HG02588 (cell line): ENCODE measurements at regions not wholly inside any gene's neighbourhood (a gene's known extent, or its start where the extent isn't known, plus 50 kb on each side); places are given as distances from the start of the nearest gene placed in this dataset.
"Not testable (repeated sequence)": the region's sequence is repeated elsewhere in the genome, so short reads cannot be mapped to it uniquely, and the experiment has no call there.

Experiments used
- ATAC-seq: cut with Tn5 transposase; IDR thresholded peaks from one replicate; pipeline ENCODE4 v1.9.1; 2021; ENCODE audit warnings: mild to moderate bottlenecking, moderate library complexity; ENCODE audit not compliant: unreplicated experiment

DNA sequence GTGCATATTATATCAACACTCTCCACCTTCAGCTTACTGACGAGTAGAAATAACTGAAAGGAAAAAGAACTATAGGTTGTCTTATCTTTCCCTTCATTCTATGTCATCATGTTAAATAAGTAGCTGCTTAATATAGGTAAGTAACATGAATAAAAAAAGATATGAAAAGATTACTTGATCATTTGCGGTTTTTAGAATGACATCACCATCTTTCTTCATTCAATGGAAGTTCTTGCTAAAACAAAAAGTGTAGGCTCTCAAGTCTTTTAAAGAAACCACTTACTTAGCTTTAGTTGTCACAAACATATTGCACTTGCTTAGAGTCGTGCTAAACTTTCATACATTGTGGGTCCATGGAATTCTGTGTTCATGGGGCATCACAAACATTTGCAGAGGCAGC, 331.1 kb upstream of the DEPDC1 start:
- ATAC-seq, result no peak

DNA sequence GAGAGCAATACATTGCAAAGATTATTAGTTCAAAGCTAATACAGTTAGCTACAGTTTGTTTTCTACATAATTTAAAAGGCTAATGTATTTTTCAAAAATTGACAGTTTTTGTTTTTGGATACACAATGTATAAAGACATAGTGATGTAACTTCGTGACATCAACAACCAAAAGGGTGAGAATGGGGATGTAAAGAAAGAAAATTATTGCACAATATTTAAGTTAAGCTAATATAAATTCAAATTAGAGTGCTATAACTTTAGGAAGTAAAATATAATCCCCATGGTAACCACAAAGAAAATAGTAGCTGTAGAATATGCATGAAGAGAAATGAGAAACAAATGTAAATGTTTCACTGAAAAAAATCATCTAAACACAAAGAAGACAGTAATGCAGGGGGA, 334.4 kb upstream of the DEPDC1 start:
- no peak for ATAC-seq

DNA sequence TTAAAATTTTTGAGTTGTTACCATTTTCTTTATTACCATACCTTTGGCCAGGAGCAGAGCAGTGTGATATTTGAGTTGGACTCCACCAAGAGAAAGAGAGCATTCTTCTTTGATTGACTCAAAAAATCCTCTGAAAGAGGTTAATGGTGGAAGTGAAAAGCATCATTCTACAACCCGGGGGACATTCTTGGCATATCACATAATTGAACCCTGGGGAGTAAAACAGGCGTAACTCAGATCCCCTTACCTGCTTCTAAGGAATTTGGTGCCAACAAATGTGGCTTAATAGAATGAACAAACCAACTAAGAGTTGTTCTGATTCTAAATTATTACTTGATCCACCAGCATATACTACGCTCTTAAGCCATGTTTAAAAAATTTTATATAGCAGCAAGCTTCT, 351.1 kb upstream of the DEPDC1 start:
- no peak for ATAC-seq

DNA sequence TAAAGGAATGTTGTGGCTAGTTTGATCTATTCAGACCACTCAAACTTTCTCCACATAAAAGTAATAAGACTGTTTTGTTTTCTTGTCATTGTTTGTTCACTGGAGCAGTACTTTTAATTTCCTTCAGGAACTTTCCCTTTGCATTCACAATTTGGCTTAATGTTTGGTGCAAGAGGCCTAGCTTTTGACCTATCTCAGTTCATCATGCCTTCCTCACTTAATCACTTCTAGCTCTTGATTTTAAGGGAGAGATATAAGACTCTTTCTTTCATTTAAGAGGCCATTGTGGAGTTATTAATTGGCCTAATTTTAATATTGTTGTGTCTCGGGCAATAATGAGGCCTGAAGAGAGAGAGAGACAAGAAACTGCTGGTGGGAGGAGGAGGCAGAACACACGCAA, 371.7 kb upstream of the DEPDC1 start:
- ATAC-seq, result no peak

DNA sequence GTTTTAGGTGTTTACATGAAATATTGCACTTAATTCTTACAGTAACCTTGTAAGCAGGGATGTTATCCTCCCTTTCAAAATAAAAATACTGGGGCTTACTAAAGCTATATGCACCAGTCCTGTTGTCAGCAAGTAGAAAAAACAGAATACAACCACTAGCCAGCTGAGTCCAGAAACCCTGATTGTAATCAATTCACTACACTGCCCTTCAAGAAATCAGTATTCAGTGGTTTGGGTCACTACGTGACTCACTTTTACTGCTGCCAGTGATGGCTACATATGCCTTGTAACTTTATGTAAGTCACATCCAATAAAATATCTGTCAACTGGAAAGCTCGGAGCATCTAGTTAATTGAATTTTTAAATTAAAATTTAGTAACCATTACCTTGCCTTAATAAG, 376.3 kb upstream of the DEPDC1 start:
- ATAC-seq, result no peak

DNA sequence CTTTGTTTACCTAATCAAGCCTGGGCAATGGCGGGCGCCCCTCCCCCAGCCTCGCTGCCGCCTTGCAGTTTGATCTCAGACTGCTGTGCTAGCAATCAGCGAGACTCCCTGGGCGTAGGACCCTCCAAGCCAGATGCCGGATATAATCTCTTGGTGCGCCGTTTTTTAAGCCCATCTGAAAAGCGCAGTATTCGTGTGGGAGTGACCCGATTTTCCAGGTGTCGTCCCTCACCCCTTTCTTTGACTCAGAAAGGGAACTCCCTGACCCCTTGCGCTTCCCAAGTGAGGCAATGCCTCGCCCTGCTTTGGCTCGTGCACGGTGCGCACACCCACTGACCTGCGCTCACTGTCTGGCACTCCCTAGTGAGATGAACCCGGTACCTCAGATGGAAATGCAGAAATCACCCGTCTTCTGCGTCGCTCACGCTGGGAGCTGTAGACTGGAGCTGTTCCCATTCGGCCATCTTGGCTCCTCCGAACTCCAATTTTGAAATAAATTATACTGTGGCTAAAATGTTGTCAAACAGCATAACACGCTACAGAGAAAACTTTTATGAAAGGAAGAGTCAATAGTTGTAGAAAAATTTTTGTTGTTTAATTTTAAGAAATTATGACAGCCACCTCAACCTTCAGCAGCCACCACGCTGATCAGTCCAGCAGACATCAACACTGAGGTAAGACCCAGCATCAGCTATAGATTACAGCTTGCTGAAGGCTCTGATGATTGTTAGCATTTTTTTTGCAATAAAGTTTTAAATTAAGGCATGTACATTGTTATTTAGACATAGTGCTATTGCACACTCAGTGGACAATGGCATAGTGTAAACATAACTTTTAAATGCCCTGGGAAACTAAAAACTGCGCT, 384.7 kb upstream of the DEPDC1 start:
- ATAC-seq, result not testable (repeated sequence)

DNA sequence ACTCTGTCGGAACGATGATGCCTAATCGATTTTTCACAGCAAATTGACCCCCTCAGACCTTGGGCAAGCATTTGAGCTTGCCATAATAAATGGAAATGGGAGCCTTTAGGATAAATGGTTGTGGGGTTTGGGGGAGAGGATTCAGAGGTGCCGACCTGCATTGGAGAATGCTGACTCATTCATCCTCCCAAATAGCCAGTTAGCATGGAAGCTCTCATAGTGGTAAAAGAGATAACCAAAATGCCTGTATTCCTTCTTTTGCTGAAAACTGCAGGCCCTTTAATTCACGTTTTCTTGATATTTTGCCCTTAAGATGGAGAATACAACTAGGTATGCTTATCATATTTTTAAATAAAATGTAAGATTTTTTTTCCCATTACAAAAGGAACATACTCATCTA, 392.6 kb upstream of the DEPDC1 start:
- ATAC-seq, result no peak

DNA sequence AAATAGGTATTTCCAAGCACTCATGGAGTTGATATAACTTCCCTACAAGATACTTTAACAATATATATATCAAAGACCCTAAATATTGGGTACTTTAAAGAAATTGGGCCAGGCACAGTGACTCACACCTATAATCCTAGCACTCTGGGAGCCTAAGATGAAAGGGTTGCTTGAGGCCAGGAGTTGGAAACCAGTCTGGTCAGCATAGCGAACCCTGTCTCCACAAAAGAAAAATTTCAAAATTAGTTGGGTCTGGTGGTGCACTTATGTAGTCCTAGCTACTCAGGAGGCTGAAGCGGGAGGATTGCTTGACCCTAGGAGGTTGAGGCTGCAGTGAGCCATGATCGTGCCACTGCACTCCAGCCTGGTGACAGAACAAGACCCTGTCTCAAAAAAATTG, 393.9 kb upstream of the DEPDC1 start:
- no peak for ATAC-seq

DNA sequence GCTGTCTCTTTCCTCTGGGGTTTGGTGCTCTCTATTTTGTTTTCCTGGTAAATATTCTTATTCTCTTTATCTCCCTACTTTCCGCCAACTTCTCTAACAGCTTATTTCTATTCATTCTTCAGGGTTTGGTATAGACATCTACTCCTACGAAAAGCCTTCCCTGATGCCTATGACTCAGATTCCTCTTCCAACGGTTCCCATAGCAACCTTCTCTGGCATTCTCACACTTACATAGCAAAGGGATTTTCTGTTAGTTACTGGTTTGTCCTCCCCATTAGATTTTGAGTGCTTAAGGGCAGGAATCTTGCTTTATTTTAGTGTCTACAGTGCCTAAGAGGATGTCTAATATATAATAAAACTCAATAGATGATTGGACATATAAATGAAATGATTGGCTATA, 407.6 kb upstream of the DEPDC1 start:
- no peak for ATAC-seq

DNA sequence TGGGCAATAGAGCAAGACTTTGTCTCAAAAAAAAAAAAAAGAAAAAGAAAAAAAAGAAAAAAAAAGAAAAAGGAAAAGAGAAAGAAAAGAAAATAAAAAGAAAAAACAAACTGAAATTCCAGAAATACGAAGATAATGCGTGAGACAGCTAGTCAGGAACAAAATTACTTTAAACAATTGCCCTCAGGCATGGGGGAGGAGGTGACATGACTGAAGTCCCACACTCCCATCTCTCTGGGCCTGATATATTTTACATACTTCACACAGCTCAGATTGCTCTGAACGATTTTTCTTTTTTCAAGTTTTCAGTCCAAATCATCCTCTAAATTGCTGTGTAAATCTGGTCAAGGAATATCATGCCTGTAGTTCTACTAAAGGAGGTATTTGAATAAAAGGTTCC, 409.5 kb upstream of the DEPDC1 start:
- ATAC-seq, result no peak

DNA sequence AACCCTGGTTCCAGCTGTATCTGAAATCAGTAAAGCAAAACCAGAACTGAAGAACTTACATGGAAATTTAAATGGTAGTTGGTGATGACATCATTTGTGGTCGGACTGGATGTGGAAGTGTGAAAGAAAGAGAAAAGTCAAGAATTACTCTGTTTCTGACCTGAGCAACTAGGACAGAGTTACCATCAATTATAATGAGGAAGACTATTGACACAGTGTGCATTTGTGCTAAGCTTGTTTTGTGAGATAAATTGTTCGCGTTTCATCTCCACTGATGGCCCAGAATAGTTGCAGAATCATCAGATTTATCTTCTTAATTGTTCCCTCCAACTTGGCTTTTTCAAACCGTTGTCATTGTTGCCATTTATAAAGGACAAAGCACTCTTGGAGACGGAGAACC, 410.6 kb upstream of the DEPDC1 start:
- no peak for ATAC-seq

DNA sequence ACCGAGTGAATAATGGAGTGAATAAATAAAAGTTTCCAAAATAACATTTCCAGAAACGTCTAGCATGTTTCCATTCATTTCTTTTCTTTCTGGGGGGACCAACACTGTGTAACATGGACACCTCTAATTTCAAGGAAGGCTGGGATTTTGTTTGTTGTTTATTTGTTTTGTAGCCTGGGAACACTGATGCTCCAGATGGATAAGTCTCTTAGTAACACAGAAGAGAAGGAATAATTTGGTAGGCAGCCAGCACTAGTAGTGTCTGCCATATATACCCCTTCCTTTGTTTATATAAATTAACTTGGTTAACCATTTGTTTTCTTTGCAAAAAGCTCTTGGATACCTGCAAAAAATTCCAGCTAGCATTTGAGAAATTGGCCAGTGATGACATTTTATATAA, 411.4 kb upstream of the DEPDC1 start:
- ATAC-seq, result no peak

DNA sequence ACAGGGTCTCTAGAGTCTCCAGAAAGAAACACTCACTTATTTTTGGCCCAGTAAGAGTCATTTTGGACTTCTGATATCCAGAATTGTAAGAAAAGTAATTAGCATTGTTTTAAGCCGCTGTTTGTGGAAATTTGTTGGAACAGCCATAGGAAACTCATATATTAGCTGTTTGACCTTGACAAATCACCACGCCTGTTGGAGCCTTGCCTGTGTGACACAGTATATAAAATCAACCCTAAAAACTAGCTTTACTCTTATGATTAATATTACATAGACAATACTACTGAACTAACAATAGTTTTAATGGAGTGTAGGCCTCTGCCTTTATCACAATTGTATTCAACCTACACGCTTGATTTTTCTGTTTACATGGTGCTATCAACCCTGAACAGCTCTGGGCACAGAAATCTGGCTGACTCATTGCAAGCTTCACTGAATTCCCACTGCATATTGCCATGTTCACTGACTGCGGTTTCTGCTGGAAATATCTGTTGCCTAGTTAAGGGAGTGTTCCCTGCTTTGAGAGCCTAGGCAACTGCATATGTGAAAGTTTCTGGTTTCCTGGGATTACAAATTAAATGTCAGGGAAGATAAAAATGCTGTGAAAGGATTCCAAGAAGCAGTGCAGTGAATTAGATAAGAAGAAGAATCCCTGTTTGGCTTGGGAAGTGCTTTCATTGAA, 419.5 kb upstream of the DEPDC1 start:
- ATAC-seq, result no peak

DNA sequence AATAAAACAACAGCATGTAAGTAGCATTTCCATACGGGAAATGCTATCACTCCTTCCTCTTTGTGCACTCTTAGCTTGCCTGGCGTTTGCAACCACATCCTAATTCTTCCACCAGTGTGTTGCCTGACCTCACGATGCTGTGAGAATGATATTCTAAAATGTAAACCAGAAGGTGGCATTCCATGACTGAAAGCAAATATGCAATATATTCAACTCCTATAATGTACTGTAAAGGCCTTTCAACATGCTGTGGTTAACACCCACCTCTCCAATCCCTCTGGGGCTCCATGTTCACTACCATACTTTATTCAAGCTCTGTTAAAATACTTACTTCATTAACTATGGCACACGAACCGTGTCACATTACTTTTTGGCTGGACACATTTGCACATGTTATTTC, 420.6 kb upstream of the DEPDC1 start:
- ATAC-seq, result no peak

DNA sequence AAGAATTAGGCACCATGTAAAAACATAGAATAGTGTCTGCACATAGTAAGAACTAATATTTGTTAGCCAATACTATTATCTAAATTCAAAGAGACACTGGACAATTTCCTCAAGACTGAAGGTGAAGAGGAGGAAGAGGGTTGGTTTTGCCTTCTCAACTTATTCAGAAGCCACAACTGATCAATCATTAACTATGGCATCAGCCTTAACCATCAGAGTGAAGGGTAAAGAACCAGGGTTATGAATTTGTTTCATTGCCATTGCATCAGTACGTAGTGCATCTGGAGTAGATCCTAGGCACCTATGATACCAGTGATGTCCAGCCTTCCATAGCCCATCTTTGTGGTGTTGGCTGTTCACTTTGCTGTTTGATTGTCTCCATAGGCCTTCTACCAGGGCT, 421.7 kb upstream of the DEPDC1 start:
- no peak for ATAC-seq

DNA sequence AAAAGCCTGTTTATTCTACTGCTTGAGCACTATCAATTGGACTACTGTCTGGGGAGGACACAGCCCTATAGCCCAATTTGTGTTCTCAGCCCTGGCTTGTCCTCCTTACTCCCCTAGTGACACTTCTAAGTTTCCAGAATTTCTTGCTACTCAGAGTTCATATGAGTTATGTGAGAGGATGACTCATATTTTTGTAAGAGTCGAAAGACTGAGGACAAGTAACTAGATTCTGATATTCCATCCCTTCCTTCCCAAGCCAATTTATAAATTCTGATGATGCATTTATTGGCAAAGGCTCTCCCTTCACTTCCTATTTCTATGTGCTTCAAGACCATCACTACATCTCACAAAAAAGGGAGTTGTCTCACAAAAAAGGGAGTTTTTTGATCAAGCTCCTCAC, 422.2 kb upstream of the DEPDC1 start:
- no peak for ATAC-seq

DNA sequence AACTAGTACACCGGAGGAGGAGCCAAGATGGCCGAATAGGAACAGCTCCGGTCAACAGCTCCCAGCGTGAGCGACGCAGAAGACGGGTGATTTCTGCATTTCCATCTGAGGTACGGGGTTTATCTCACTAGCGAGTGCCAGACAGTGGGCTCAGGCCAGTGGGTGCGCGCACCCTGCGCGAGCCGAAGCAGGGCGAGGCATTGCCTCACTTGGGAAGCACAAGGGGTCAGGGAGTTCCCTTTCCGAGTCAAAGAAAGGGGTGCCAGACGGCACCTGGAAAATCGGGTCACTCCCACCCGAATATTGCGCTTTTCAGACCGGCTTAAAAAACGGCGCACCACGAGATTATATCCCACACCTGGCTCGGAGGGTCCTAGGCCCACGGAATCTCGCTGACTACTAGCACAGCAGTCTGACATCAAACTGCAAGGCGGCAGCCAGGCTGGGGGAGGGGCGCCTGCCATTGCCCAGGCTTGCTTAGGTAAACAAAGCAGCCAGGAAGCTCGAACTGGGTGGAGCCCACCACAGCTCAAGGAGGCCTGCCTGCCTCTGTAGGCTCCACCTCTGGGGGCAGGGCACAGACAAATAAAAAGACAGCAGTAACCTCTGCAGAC, 426.7 kb upstream of the DEPDC1 start:
- not testable (repeated sequence) for ATAC-seq

DNA sequence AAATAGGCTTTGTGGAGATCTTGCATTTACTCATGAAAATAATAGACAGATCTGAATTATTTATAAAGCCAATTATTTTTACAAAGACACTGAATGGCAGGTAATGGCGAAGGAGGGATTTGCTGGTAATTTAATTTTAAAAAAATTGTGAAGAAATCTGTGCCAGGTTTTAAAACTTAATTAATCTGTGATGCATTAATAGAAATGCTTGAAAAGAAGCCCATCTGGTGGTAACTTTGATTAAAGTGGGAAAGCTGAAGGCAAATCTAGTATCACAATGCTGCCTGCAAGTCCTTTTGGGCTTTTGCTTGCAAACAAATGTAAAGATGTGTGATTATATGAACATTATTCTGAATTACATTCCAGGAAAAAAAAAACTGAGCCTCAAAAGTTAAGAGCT, 433.2 kb upstream of the DEPDC1 start:
- ATAC-seq, result no peak

DNA sequence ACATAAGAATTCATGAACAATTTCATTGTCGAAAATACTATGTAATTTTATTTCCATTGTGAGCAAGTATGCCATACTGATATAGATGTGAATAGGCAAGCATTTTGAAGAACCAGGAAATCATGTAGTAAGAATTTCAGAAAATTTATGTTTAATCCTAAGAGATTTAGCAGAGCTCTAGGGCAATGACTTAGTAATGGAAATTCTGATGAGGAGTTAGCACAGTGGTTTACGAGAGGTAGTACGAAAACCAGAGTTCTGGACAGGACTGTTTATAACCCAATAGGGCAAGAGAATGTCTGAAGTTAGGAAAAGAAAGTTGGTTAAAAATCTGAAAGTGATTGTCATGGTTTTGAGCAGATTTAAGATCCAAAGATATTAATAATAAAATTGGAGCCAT, 439.6 kb upstream of the DEPDC1 start:
- ATAC-seq, result no peak

DNA sequence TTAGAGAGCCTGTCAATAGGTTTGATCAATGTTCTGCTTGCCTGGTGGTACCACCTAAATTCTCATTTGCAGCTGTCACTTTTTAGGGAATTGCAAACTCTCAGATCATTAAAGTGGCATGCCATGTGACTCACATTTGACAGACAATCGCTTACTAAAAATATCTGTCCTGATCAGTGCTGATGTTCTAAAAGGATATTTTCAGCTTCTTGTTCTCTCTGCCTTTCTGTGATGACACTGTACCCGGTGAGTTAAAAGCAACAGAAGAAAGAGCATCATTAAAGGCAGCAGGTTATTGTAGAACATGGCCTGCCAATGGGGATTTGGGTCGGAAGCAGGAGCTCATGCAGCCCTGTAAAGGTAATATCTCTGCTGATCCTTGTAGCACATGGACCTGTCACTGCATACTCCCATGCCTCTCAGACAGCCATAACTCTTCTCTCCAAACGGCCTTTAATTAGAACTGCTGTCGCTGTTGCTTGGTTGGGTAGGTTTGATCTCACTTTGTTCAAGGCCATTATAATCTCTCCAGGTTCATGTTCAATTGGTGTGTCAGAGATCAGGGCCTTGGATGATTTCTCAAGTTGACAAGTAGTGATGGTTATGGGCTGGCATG, 441.3 kb upstream of the DEPDC1 start:
- ATAC-seq, result no peak

DNA sequence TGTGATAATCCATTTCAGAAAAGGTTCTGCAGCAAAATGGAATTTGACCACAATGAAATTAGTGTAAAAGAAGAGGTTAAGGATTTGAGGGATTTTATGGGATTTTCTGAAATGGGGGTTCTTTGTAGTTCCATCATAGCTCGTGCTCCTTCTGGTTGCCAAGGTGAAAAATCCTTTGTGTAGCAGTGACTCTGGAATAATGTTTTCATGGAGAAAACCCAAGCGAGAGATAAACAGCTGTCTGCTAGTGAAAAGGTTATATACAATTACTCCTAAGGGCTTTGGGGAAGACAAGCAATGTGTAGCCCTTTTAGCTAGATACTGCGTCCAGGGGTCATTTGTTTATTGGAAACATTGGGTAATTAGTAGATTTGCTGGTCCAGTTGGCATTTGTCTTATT, 453.2 kb upstream of the DEPDC1 start:
- ATAC-seq, result no peak

DNA sequence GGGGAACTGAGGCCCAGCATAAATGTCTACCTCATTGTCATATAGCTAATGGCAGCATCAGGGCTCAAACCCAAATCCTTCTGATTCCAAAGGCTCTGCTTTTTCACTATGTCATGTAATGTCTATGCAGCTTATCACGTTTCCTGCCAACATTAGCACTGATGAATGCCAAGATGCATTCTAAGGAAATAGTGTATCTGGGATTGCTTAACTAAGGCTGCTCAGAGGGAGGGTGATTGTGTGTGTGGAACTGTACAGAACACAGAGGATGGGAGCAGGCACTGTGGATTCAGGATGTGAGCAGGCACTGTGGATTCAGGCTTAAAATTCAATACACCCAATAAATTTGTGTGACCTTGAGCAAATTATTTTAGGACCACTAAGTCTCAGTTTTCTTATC, 456.4 kb upstream of the DEPDC1 start:
- ATAC-seq, result no peak
